ENCODE measurements at regions not wholly inside any gene's neighbourhood (a gene's known extent, or its start where the extent isn't known, plus 50 kb on each side); places are given as distances from the start of the nearest gene placed in this dataset.

- H3K27ac ChIP-seq = no peak overlapping the region
- no peak for TF ChIP-seq ZFX (IDR thresholded peaks at IDR 0.05)
- no peak for TF ChIP-seq CTCF (conservative IDR thresholded peaks at IDR 0.05)
Observed at GRCh38 chr2:85957256-85957655, 68.5 kb upstream of the ST3GAL5 start.

DNA sequence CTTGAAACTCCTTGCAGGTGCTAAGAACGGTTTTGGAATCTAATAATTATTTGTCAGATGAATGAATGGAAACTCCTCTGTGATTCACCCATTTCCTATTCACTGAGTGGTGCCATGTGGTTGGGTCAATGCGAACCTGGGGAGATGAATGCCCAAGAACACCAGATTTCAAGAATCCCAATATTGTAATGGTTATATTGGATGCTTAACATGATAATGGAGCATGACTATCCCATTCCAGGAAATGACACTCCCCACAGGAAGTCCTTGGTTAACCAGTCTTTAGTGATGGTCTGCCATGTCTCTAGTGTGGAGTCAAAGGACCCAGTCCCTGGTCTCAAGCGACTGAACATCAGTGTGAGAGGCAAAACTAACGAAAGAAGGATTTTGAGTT is 67.9 kb upstream of the ST3GAL5 start:
- peak overlapping the region; percentile 84; the same call in 1 of the 2 replicates for H3K27ac ChIP-seq
- TF ChIP-seq CTCF (conservative IDR thresholded peaks at IDR 0.05) (no peak), ZFX (IDR thresholded peaks at IDR 0.05) (no peak)

DNA sequence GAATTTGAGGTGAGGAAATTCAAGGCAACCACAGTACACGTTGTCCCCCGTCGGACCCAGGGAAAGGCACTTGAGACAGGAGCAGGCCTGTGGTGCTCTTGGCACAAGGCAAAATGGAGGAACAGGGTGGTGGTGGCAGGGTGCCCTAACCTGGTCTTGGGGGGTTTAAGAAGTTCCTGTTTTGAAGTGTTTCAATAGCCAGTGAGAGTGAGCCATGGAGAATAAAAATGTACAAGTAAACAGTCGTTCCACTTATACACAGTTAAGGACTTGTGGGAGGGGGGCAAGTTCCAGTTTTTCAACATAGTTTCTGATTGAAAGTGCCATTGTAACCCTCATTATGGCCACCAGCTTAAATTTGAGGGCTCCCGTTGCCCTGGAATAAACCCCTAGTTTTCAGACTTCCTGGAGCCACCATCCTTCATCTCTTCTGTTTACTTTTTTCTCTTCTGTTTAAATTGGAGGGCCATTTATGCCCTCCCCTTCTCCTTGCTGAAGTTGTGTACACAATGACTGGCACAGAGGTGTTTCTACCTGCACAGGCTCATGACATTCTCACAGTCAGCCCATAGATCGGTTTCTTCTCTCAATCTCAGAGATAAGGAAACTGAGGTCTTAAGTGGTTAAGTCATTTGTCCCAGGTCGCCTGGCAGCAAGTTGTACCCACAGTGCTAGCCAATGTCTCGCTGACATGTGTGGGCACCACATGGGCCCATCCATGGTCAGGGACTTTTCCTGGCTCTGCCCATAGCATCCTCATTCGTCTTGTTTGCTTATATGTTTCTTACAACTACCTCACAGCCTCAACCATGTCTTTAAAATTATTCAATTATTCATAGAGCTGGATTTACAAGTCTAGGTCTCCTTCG is 66.0 kb upstream of the ST3GAL5 start:
- TF ChIP-seq ZFX (IDR thresholded peaks at IDR 0.05) (no peak), CTCF (conservative IDR thresholded peaks at IDR 0.05) (no peak)
- peak overlapping the region; percentile 84 for H3K27ac ChIP-seq

DNA sequence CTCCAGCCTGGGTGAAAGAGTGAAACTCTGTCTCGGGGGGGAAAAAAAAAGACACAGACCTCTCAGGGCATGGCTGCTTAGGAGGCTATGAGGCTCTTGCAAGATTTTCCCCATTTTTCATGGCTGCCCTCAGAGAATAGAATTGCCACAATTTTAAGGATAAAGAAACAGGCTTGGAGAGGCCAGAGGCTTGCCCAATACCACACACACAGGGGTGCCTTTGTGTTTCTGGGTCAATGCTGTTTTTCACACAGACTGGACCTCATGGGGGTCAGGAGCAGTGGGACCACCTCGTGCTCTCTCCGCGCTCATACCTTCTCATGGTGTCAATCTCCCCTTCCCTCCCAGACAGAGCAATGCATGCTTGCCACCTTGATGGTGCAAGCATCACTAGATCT is 65.4 kb upstream of the ST3GAL5 start:
- peak overlapping the region; percentile 84 for H3K27ac ChIP-seq
- TF ChIP-seq CTCF (conservative IDR thresholded peaks at IDR 0.05) = no peak
- no peak for TF ChIP-seq ZFX (IDR thresholded peaks at IDR 0.05)

DNA sequence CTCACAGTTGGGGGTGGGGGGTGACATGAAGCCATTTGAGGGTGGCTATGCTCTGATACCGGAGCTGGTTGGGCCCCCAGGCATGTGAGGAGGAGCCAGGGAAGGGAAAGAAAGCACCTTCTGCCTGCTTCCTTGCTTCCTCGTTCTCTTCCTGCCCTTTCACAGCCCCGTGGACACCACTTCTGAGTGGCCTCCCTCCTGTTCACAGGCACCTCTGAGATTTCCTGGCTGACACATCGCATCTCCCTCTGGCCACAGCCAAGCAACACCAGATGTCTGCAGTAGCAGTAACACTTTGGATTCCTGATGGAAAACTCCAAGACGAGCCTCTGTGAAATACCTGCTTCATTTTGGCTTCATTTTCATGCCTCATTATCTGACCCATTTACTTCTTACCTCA is 64.7 kb upstream of the ST3GAL5 start:
- TF ChIP-seq CTCF (conservative IDR thresholded peaks at IDR 0.05) (no peak), ZFX (IDR thresholded peaks at IDR 0.05) (no peak)
- peak overlapping the region; percentile 84 for H3K27ac ChIP-seq

GRCh38 chr2:85952196-85952734 is 63.5 kb upstream of the ST3GAL5 start:
- H3K27ac ChIP-seq = no peak overlapping the region
- TF ChIP-seq CTCF (conservative IDR thresholded peaks at IDR 0.05) (no peak), ZFX (IDR thresholded peaks at IDR 0.05) (no peak)

- no peak for TF ChIP-seq ZFX (IDR thresholded peaks at IDR 0.05)
- TF ChIP-seq CTCF (conservative IDR thresholded peaks at IDR 0.05) = no peak
- H3K27ac ChIP-seq = no peak overlapping the region
Observed at GRCh38 chr2:85951351-85952067, 62.7 kb upstream of the ST3GAL5 start.

All from C4-2B (cell line).